Limb (tissue), 2 donors: ENCODE measurements at regions not wholly inside any gene's neighbourhood (a gene's known extent, or its start where the extent isn't known, plus 50 kb on each side); places are given as distances from the start of the nearest gene placed in this dataset.
"Not testable (repeated sequence)": the region's sequence is repeated elsewhere in the genome, so short reads cannot be mapped to it uniquely, and the experiment has no call there.

Source experiments
- DNase-seq, 2 donors: peaks; one replicate each; pipeline ENCODE4 v3.0.0-alpha.2; 2016; ENCODE audit errors: extremely low spot score in 2 of 2

- DNase-seq, result no peak
Measured at GRCh38 chr1:164384262-164384661, 174.7 kb upstream of the PBX1 start.

- DNase-seq, result no peak
Measured at GRCh38 chr1:164417016-164417704, 141.8 kb upstream of the PBX1 start.

GRCh38 chr1:164423136-164423535, 135.8 kb upstream of the PBX1 start:
- no peak for DNase-seq

GRCh38 chr1:164433141-164433817, 125.7 kb upstream of the PBX1 start:
- DNase-seq, result no peak

GRCh38 chr1:164433818-164434170, 125.2 kb upstream of the PBX1 start:
- no peak for DNase-seq

GRCh38 chr1:164440232-164440631, 118.8 kb upstream of the PBX1 start:
- peak in 1 of 2 donors; percentile 15 for DNase-seq

GRCh38 chr1:164443166-164443565, 115.8 kb upstream of the PBX1 start:
- no peak for DNase-seq

- DNase-seq, result no peak
Measured at GRCh38 chr1:164443836-164444235, 115.1 kb upstream of the PBX1 start.

GRCh38 chr1:164446020-164446419, 113.0 kb upstream of the PBX1 start:
- no peak for DNase-seq

- no peak for DNase-seq
Measured at GRCh38 chr1:164452549-164452948, 106.4 kb upstream of the PBX1 start.

- DNase-seq, result no peak
Measured at GRCh38 chr1:164456272-164456671, 102.7 kb upstream of the PBX1 start.

GRCh38 chr1:164459176-164459575, 99.8 kb upstream of the PBX1 start:
- not testable (repeated sequence) for DNase-seq

- no peak for DNase-seq
Measured at GRCh38 chr1:164466001-164466421, 93.0 kb upstream of the PBX1 start.

GRCh38 chr1:164466429-164466828, 92.6 kb upstream of the PBX1 start:
- DNase-seq, result no peak

GRCh38 chr1:164470996-164471395, 88.0 kb upstream of the PBX1 start:
- no peak for DNase-seq

- no peak for DNase-seq
Measured at GRCh38 chr1:164472841-164473240, 86.1 kb upstream of the PBX1 start.

- no peak for DNase-seq
Measured at GRCh38 chr1:164473544-164473943, 85.4 kb upstream of the PBX1 start.

- DNase-seq, result no peak
Measured at GRCh38 chr1:164475834-164476233, 83.2 kb upstream of the PBX1 start.

- no peak for DNase-seq
Measured at GRCh38 chr1:164477343-164477742, 81.6 kb upstream of the PBX1 start.

GRCh38 chr1:164479242-164479641, 79.7 kb upstream of the PBX1 start:
- DNase-seq, result no peak

- no peak for DNase-seq
Measured at GRCh38 chr1:164480285-164480907, 78.6 kb upstream of the PBX1 start.

- no peak for DNase-seq
Measured at GRCh38 chr1:164495905-164496304, 63.1 kb upstream of the PBX1 start.

- no peak for DNase-seq
Measured at GRCh38 chr1:164498792-164499191, 60.2 kb upstream of the PBX1 start.
